AG20443 (cell line): ENCODE measurements at regions not wholly inside any gene's neighbourhood (a gene's known extent, or its start where the extent isn't known, plus 50 kb on each side); places are given as distances from the start of the nearest gene placed in this dataset.
A peak's percentile ranks its signal among the peaks of the same experiment; 100 is the strongest.
"Not testable (repeated sequence)": the region's sequence is repeated elsewhere in the genome, so short reads cannot be mapped to it uniquely, and the experiment has no call there.

Experiments used
- DNase-seq: peaks from one replicate; pipeline ENCODE4 v3.0.0; 2012; ENCODE audit warnings: low spot score, mixed read lengths

GRCh38 chr15:85196697-85197096, 183.7 kb upstream of the AKAP13 start:
- not testable (repeated sequence) for DNase-seq

DNA sequence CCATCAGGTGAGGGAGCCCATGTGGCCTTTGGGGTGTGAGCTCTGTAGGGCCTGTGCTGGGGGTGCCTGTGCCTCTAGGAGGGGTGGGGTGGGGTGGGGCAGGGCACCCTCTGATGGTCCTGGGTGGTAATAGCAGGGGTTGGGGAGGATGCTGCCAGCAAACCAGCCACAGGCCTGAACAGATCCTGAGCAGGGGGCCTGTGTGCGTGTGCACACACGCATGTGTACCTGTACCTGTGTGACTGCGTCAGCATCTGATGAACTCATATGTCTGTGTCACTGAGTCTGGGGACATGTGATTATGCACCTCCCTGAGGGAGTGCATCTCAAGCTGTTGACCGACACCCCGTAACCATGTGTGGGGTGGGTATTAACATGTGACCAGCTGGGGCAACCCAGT, 182.8 kb upstream of the AKAP13 start:
- not testable (repeated sequence) for DNase-seq

DNA sequence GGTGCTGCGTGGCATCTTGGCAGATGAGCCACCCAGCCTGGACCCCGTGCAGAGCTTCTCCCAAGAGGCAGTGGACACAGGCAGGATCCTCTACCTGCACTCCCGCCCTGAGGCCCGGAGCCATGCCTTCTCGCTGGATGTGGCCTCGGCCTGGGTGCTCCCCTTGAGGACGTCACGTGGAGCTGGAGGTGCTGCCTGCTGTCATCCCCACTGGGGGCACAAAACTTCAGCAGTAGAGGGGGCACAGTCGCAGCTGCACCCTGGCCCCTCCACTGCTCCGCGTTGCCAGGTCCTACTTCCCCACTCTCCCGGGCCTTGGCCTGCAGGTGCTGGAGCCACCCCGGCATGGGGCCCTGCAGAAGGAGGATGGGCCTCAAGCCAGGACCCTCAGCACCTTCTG, 182.0 kb upstream of the AKAP13 start:
- DNase-seq, result not testable (repeated sequence)

DNA sequence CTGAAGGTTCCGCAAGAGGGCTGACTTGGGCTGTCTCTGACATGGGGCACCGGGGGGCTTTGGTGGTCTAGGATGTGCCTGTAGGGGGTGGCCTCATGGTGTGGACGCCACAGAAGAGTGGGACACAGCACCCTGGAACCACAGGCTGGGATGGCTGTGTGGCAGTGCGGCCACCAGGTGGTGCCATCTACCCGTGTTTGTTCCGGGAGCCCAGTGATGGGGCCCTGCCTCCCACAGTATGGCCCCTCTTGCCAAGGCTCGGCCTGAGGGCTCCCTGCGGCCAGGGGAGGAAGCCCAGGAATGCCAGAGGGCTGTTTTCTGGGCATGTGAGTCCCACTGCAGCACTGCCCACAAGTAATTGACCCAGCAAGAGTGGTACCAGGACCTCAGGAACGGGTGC, 180.2 kb upstream of the AKAP13 start:
- DNase-seq, result not testable (repeated sequence)

DNA sequence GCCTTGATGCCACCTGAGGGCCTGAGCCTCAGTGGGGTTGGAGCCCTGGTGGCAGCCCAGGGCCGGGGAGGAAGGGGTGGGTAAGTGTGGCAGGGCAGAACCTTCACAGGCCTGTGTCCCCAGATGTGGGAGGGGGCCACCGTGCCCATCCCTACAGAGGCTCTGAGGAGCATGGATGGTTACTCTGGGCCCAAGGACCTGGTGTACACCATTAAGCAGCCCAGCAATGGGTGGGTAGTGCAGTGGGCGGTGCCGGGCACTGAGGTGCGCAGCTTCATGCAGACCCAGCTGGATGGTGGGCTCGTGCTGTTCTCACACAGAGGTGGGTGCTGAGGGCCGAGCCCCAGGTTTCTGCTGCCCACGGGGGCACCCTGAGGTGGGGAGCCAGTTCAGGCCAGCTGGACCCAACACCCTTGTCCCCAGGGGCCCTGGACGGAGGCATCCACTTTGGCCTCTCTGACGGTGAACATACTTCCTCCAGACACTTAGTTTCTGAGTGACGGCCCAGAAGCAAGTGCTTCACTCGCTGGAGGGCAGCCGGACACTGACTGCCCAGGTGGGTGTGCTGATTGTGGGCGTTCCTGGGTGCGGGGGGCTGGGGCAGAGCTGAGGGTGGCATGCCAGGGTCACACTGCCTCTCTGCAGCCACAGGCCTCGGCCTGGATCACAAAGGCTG, 179.1 kb upstream of the AKAP13 start:
- DNase-seq, result not testable (repeated sequence)

GRCh38 chr15:85204481-85204880, 175.9 kb upstream of the AKAP13 start:
- DNase-seq, result not testable (repeated sequence)

DNA sequence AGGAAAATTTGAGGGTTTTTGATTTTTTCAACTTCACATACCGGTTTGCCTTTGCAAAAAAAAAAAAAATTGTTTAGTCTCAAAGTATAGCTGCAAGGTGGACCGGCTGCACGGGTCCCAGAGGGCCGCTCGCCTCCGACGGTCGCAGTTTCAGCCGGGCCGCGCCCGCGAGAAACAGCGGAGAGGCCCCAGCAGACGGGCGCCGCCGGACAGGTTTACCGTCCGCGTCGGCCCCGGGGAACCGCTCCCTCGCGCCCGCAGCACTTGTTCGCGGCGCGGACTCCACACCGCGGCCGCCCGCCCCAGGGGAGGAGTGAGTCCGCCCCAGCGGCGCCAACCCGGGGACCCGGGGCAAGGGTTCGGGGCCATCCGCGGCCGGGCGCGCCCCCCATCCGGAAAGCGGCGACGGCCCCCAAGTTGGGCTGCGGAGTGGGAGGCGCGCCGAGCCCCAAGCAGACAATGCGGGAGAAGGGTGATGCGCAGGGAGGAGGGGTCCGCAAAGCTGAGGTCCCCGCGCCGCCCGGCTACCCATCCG, 146.5 kb upstream of the AKAP13 start:
- DNase-seq, result not testable (repeated sequence)

DNA sequence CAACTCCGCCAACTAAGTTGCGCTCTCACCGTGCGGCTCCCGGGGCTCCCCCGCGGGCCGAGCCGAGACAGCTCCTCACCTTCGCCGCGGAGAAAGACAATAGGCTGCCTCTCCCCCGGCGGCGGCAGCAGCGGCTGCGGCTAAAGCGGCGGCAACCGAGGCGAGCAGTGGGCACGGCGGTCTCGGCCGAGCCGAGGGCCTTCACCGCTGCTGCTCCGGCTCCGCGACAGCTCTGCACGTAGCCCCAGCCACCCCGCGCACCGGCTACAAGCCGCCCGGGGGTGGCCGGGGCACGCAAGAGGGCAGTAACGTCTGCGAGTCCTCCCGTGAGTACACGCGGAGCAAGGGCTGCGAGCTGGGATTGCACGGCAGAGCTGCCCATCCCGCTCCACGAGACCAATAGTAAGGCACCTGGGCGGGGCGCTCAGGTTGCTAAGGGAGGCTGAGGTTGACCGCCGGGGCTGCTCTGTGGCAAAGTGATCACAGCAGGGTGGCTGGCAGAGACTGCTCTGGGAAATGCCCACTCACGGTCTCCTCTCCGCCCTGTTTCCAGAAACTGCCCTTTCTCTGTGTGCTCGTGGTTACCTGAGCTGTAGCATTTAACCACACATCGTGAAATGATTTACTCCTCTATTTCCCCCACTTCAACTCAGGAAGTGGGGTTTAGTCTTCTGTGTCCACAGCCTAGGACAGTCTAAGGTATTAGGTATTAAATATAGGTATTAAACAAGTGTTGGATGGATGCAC, 145.8 kb upstream of the AKAP13 start:
- DNase-seq, result not testable (repeated sequence)

DNA sequence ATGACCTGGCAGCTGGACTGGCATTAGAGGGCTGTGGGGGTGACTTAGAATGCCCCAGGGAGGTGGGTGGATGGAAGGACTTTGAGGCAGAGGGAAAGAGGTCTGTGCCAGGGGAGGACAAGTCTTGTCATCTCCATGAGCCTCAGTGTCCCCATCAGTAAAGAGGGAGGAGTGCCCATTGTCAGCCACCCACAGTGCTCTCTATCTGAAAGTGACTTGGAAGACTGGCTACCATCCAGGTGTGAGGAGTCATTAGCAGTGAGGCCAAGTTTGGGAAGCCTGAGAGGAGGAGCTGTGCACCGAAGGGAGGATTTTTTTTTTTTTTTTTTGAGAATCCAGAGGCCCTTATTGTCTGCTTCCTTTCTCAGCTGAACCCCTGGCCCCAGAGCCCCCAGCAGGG, 136.3 kb upstream of the AKAP13 start:
- not testable (repeated sequence) for DNase-seq

GRCh38 chr15:85250938-85251542, 129.4 kb upstream of the AKAP13 start:
- not testable (repeated sequence) for DNase-seq

- DNase-seq, result not testable (repeated sequence)
These were observed 127.0 kb upstream of the AKAP13 start for GRCh38 chr15:85253196-85253915.

GRCh38 chr15:85254961-85255360, 125.4 kb upstream of the AKAP13 start:
- DNase-seq, result not testable (repeated sequence)

DNA sequence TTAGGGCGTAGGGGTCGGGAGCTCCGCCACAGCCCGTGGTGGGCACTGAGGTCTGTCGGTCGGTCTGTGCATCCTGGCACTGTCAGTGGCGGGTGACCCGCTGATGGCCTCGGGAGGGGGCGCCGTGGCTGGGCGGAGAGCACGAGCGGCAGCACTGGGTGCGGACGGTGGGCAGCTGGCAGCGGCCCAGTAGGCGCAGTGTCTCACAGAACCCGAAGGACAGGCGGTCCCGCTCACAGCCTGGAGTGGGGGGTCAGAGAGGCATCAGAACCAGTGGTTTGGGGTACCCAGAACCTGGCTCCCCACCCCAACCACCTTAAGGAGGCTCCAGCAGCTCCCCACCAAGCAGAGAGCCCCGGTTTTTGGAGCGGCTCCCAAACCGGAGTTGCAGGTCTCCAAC, 124.9 kb upstream of the AKAP13 start:
- DNase-seq, result not testable (repeated sequence)

DNA sequence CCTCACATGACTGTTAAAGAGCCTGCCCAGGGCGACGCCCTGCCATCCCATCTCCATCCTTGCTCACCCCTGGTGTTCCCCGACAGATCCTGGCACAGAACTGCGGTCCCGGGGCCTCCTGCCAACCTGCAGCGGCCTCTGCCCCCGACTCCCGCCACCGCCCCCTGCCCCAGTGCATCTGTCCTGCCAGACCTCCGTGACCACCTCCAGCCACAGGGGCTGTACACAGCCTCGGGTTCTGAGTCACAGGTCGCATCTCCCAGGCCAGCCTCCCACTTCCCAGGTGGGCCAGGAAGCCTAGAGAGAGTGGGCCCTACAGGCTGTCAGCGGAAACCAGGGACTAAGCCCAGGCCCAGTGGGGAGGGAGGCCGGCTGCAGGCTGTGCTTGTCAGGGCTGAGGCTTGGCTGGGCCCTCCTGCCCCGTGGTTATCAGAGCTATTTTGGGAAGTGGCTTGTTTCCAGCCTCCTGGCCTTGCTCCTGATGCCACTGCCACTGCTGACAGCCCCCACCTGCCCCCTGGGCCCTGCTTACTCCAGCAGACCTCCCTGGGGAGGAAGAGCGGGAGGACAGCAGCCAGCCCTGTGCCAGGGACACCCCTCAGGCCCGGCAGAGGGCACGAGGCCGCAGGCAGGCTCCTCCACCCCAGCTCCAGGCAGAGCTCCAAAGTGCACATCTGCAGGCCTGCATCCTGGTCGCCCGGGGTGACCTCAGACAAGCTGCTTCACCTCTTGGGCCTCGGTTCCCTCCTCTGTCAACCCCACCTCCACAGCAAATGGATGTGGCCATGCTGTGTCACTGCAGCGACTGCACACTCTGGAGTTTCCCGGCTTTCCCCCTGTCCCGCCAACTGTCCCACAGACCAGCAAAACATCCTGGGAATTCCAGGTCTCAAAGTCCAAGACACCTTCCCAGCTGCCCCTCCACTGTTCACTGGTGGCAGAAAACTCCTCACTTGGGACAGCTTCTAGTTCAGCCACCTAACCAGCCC, 124.1 kb upstream of the AKAP13 start:
- peak; percentile 20 for DNase-seq

DNA sequence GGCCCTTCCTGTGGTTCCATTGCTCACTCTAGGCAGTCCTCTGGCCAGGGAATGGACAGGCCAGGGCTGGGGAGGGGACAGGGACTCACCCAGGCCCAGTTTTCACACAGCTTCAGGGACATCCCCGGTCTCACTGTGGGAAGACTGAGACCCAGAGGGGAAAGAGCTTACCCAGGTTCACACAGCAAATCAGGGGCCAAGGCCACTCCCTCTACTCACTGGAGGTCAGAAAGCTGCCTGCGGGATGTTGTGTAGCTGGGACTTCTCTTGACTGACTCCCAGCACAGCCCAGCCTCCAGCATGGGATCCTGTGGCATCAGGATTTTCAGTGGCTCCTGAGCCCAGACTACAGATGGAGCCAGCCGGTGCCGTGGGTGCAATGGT, 122.3 kb upstream of the AKAP13 start:
- not testable (repeated sequence) for DNase-seq

DNA sequence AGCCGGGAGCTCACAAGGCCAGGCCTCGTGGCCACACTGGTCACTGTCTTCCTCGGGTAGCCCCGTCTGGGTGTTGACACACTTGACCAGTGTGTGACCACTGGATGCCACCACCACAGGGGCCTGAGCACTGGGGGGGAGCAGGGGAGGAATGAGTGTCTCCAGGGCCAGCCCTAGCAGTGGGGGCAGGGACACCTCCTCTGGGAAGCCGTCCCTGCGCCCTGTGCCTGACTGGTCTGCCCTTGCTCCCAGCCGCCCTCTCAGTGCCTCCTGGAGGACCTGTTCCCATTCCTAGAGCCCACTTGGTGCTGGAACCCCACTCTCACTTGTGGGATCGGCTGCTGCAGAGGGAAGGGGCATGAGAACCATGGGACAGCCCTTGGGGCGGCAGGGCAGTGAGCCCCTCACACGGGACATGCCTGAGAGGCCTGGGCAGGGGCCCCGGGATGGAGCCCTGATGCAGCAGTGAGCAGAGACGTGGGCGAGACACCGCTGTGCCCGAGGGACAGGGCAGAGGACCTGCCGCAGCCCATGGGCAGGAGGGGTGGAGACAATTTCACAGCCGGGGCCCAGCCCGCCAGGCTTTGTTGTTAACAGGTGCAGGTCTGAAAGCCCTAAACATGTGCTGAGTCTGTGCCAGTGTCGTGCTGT, 121.7 kb upstream of the AKAP13 start:
- not testable (repeated sequence) for DNase-seq

DNA sequence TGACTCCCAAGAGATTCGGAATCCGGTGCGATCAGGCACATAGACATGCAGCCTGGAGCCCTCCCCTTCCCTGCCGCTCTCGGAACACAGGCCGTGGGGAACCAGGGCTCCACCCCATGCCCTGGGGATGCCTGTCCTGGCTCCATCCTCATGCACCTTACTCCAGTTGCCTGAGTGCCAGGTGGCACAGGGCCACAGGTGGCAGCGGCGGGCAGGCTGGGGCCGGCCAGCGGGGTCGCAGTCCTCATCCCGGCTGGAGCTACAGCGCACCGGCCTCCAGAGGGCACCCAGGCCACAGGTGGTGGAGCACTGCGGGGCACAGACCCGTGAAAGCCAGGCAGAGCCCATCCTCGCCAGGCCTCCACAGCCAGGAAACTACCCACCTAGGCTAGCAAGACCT, 119.9 kb upstream of the AKAP13 start:
- DNase-seq, result not testable (repeated sequence)

- DNase-seq, result not testable (repeated sequence)
These were observed 117.8 kb upstream of the AKAP13 start for GRCh38 chr15:85262461-85263055.

- DNase-seq, result not testable (repeated sequence)
These were observed 116.5 kb upstream of the AKAP13 start for GRCh38 chr15:85263842-85264440.
